AG04449 (cell line): ENCODE measurements at regions not wholly inside any gene's neighbourhood (a gene's known extent, or its start where the extent isn't known, plus 50 kb on each side); places are given as distances from the start of the nearest gene placed in this dataset.

Source experiments
- CTCF ChIA-PET: fragments of 350-600 bp; formaldehyde crosslinking; extraction: SDS; loops from one replicate; lab custom pipeline; 2021; ENCODE audit warnings: antibody characterized with exemption; lab: Yijun Ruan, JAX
- POLR2A ChIA-PET: fragments of 400-600, 350-600 bp; formaldehyde crosslinking; extraction: SDS; loops from one replicate; lab custom pipeline; 2020; ENCODE audit warnings: antibody characterized with exemption, inconsistent platforms; lab: Yijun Ruan, JAX
- DNase-seq: peaks from one replicate; pipeline ENCODE4 v3.0.0-alpha.2; 2010; ENCODE audit warnings: low read depth, low spot score
- H3K4me3 ChIP-seq: 2 replicates; pipeline ENCODE4 v1.5.1; 2011; ENCODE audit warnings: low read depth, mild to moderate bottlenecking, control low read depth, low read length
- CTCF ChIP-seq: IDR thresholded peaks from one replicate; pipeline ENCODE4 v1.5.1; 2011; ENCODE audit warnings: mild to moderate bottlenecking, moderate library complexity, low read length, control low read depth, inconsistent platforms; ENCODE audit not compliant: insufficient read depth; ENCODE audit errors: missing control alignments

GRCh38 chr10:33412653-33413361, 78.3 kb upstream of the NRP1 start:
- no peak for TF ChIP-seq CTCF
- ChIA-PET POLR2A (interaction anchor here (0.6 to 2.0 kb wide), 4 partner anchors 9 to 83 kb away, joined by 3 to 8 read pairs (median 7); no protein-coding TSS in a partner anchor), CTCF (interaction anchor here (0.7 to 1.1 kb wide), 2 partner anchors 12 to 220 kb away, joined by 3 read pairs; no protein-coding TSS in a partner anchor)
- peak; percentile 71 for DNase-seq
- H3K4me3 ChIP-seq = no peak overlapping the region

GRCh38 chr10:33412241-33412640, 77.8 kb upstream of the NRP1 start:
- no peak for TF ChIP-seq CTCF
- CTCF ChIA-PET = interaction anchor here (0.7 kb wide), 1 partner anchor 11 kb away, joined by 3 read pairs; no protein-coding TSS in a partner anchor
- no peak overlapping the region for H3K4me3 ChIP-seq
- POLR2A ChIA-PET = interaction anchor here (0.6 to 2.0 kb wide), 4 partner anchors 10 to 83 kb away, joined by 3 to 8 read pairs (median 7); no protein-coding TSS in a partner anchor
- DNase-seq = no peak

GRCh38 chr10:33410860-33411234, 76.4 kb upstream of the NRP1 start:
- no peak overlapping the region for H3K4me3 ChIP-seq
- TF ChIP-seq CTCF = no peak
- POLR2A ChIA-PET = interaction anchor here (0.6 kb wide), 1 partner anchor 10 kb away, joined by 3 read pairs; no protein-coding TSS in a partner anchor
- CTCF ChIA-PET = interaction anchor here (1.1 to 2.3 kb wide), 2 partner anchors 20 to 72 kb away, joined by 3 to 6 read pairs; no protein-coding TSS in a partner anchor
- no peak for DNase-seq

- H3K4me3 ChIP-seq = no peak overlapping the region
- CTCF ChIA-PET = interaction anchor here (1.1 to 2.3 kb wide), 2 partner anchors 19 to 73 kb away, joined by 3 to 6 read pairs; no protein-coding TSS in a partner anchor
- no peak for TF ChIP-seq CTCF
- DNase-seq = no peak
- POLR2A ChIA-PET = no interaction called here
These were observed 75.8 kb upstream of the NRP1 start for GRCh38 chr10:33410096-33410859.

GRCh38 chr10:33406596-33406995, 72.1 kb upstream of the NRP1 start:
- no peak overlapping the region for H3K4me3 ChIP-seq
- TF ChIP-seq CTCF = no peak
- ChIA-PET POLR2A (no interaction called here), CTCF (interaction anchor here (1.0 kb wide), 1 partner anchor 17 kb away, joined by 4 read pairs; no protein-coding TSS in a partner anchor)
- no peak for DNase-seq
